ENCODE measurements at regions not wholly inside any gene's neighbourhood (a gene's known extent, or its start where the extent isn't known, plus 50 kb on each side); places are given as distances from the start of the nearest gene placed in this dataset.
"Not testable (repeated sequence)": the region's sequence is repeated elsewhere in the genome, so short reads cannot be mapped to it uniquely, and the experiment has no call there.

DNA sequence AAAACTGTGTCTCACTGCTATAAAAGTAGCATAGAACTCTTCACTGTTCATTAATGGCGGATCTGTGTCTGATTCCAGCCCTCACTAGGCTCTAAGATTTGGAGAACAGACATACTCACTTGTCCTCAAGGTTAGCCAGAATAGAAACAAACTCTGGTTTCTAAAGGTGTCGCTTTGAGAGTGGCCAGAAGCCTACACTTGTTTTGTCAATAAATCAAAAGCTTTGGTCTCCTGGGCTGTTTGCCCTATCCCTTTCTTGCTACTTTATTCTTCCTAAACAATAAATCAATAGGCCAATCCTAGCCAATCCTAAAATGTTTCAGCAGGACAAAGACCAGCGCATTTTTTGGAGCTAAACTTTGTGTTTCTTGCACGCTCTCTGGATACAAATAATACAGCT, 1064.6 kb upstream of the CHAC2 start:
- FAIRE-seq, result no peak

GRCh38 chr2:52698408-52698807, 1069.2 kb upstream of the CHAC2 start:
- FAIRE-seq (no peak), DNase-seq (ENCODE audit: extremely low spot score, insufficient read length, low read depth) (no peak)

More for the DNA sequence above, 1064.6 kb upstream of the CHAC2 start:
- no peak for DNase-seq (ENCODE audit: extremely low spot score, insufficient read length, low read depth)

GRCh38 chr2:52697690-52698089, 1069.9 kb upstream of the CHAC2 start:
- FAIRE-seq, result no peak
- DNase-seq (ENCODE audit: extremely low spot score, insufficient read length, low read depth), result no peak

GRCh38 chr2:52695731-52696130, 1071.9 kb upstream of the CHAC2 start:
- FAIRE-seq (no peak), DNase-seq (ENCODE audit: extremely low spot score, insufficient read length, low read depth) (no peak)

- DNase-seq (ENCODE audit: extremely low spot score, insufficient read length, low read depth) (no peak), FAIRE-seq (no peak)
These were observed 1080.7 kb upstream of the CHAC2 start for GRCh38 chr2:52686935-52687334.

GRCh38 chr2:52676056-52676455, 1091.5 kb upstream of the CHAC2 start:
- DNase-seq (ENCODE audit: extremely low spot score, insufficient read length, low read depth) (no peak), FAIRE-seq (no peak)

GRCh38 chr2:52668724-52669123, 1098.9 kb upstream of the CHAC2 start:
- DNase-seq (ENCODE audit: extremely low spot score, insufficient read length, low read depth) (no peak), FAIRE-seq (no peak)

DNA sequence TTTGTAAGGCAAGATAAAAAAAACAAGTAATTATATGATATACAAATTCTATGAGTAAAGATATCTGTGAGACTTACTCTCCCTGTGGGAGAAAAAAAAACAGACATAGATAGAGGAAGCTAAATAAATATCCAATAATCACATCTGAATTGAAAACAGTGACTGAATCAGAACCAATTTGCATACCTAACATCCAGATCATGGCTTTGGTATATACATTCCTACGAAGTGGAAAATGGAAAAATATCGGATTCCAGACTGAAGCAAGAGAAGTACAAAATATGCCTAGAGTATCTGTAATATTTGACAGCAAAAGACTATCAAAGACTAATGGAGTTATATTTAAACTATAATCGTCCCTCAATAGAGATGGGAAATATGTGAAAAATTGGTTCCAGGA, 1108.1 kb upstream of the CHAC2 start:
- DNase-seq (ENCODE audit: extremely low spot score, insufficient read length, low read depth) (no peak), FAIRE-seq (no peak)

DNA sequence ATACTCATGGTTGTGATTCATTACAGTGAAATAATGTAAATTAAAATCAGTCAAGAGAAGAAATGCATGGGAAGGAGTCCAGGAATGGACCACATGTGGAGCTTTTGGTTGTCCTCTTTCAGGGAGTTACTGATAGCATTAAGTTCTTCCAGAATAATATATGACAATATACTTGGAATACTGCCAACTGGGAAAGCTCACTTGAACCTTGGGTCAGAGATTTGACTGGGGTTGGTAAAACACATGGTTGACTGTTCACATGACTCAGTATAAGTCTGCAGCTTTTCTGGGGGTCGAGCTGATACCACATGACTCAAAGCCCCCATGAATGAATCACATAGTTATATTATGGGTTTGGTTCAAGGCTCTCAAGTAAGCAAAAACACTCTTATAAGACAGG, 1109.0 kb upstream of the CHAC2 start:
- FAIRE-seq, result no peak

DNA sequence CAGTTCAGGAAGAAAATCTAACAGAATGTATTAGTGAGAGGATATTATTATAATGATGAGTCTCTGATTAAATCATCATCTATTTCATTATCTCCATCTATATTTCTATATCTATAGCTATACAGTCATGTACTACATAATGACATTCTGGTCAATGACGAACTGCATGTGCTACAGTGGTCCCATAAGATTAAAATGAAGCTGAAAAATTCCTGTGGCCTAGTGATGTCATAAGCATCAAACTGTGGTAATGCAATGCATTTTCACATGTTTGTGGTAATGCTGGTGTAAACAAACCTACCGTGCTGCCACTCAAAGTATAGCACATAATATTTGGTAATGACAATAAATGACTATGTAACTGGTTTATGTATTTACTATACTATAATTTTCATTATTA, 1127.9 kb upstream of the CHAC2 start:
- FAIRE-seq (no peak), DNase-seq (ENCODE audit: extremely low spot score, insufficient read length, low read depth) (no peak)

More for the DNA sequence above, 1109.0 kb upstream of the CHAC2 start:
- DNase-seq (ENCODE audit: extremely low spot score, insufficient read length, low read depth), result no peak

DNA sequence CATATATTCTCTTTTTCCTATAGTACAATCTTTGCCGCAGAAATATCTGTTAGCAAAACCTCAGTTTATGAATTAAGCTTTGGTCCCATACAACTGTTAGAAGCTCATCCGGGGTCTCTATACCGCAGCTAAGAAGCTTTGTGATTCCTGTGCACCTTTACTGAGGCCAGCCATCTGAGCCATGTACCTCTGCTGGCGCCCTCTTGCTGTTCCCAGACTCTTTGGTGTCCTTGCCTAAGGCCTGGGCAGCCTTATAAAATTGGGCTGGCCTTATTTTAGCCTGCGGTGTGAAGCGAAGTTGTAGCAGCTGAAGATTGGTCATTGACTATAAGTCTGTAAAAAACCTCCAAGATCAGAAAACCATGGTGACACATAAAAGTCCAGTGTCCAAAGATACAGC, 1135.1 kb upstream of the CHAC2 start:
- DNase-seq (ENCODE audit: extremely low spot score, insufficient read length, low read depth), result no peak
- FAIRE-seq, result no peak

- DNase-seq (ENCODE audit: extremely low spot score, insufficient read length, low read depth) (no peak), FAIRE-seq (no peak)
These were observed 1137.7 kb upstream of the CHAC2 start for GRCh38 chr2:52629944-52630343.

DNA sequence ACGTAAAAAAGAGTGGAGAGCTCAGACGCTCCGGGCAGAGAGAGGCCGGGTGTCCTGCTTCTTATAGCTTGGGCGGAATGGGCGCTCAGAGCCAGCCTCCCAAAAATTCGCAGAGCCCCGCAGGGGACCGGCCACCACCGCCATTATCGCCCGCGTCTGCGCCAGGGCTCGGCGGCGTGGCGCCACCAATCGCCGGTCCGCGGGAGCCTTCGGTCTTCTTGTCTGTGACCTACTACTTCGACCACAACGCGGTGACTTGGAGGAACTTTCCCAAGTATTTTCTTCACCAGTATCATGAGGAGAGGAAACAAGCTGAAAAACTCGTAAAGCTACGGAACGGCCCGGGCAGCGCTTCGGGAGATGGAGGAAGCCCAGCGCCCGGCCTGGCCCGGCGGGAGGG, 1138.1 kb upstream of the CHAC2 start:
- DNase-seq (ENCODE audit: extremely low spot score, insufficient read length, low read depth), result no peak
- no peak for FAIRE-seq

GRCh38 chr2:52622266-52622665, 1145.3 kb upstream of the CHAC2 start:
- FAIRE-seq, result no peak

GRCh38 chr2:52613064-52613463, 1154.5 kb upstream of the CHAC2 start:
- FAIRE-seq, result no peak

More at GRCh38 chr2:52622266-52622665, 1145.3 kb upstream of the CHAC2 start:
- no peak for DNase-seq (ENCODE audit: extremely low spot score, insufficient read length, low read depth)

DNA sequence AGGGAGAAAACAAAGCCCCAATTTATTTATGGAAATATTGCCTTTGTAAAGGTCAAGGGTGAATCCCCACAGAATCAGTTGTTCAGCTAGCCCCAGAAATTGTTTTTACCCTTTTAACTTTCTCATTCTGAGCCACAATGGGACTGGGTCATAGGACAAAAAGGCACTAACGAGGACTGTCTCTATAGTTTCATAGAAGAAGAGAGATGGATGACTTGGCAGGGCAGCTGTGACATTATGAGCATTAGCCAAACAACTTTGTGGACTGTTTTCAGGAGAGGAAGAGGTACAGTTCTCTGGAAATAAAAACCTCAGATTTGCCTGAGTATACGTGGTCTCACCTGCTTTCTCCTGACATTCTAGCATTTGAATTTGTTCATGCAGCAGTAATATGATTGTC, 1155.8 kb upstream of the CHAC2 start:
- no peak for FAIRE-seq

More at GRCh38 chr2:52613064-52613463, 1154.5 kb upstream of the CHAC2 start:
- no peak for DNase-seq (ENCODE audit: extremely low spot score, insufficient read length, low read depth)

DNA sequence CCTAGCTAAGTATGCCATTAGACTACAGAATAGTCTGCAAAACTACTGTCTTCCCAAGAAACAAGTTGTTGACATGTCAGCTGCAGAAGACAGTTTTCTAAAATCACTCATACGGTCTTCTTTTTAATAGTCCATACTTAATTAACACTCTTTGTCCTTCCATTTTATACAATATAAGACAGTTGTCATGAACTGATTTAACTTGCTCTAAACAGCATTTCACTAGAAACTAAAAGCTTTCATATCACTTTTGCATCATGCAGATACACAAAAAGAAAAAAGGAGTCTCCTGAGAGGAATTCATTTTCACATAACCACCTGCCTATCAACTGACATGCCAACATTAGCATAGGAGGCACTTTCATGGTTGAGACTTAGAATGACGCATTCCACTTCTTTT, 1159.6 kb upstream of the CHAC2 start:
- FAIRE-seq, result no peak
- no peak for DNase-seq (ENCODE audit: extremely low spot score, insufficient read length, low read depth)

More for the DNA sequence above, 1155.8 kb upstream of the CHAC2 start:
- no peak for DNase-seq (ENCODE audit: extremely low spot score, insufficient read length, low read depth)

- FAIRE-seq, result no peak
- no peak for DNase-seq (ENCODE audit: extremely low spot score, insufficient read length, low read depth)
These were observed 1170.3 kb upstream of the CHAC2 start for GRCh38 chr2:52597346-52597745.

DNA sequence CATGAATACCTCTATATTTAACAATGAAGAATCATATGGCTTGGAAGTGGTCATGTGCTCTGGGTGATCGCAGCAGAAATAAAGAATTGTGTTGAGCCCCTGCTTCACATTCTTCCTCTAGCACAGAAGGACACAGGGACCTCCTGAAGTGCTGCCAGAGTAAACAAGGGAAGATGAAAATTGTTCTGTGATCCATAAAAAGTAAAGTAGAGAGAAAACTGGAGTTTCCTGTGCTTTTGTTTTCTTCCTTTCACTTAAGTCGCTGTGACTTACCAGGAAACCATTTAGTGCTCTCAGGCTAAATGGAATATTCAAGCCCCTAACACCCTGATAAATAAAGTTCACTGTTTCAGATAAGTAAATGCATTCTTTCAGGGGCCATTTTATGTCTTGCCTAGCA, 1173.6 kb upstream of the CHAC2 start:
- FAIRE-seq (no peak), DNase-seq (ENCODE audit: extremely low spot score, insufficient read length, low read depth) (no peak)

GRCh38 chr2:52584071-52584470, 1183.5 kb upstream of the CHAC2 start:
- not testable (repeated sequence) for FAIRE-seq; DNase-seq (ENCODE audit: extremely low spot score, insufficient read length, low read depth)

- DNase-seq (ENCODE audit: extremely low spot score, insufficient read length, low read depth) (no peak), FAIRE-seq (no peak)
These were observed 1195.1 kb upstream of the CHAC2 start for GRCh38 chr2:52572469-52572894.

- DNase-seq (ENCODE audit: extremely low spot score, insufficient read length, low read depth), result no peak
These were observed 1195.9 kb upstream of the CHAC2 start for GRCh38 chr2:52571380-52572347.

More at GRCh38 chr2:52571380-52572347, 1195.9 kb upstream of the CHAC2 start:
- no peak for FAIRE-seq

Measured in GM18507 (cell line).